PC-9 (cell line): ENCODE measurements at regions not wholly inside any gene's neighbourhood (a gene's known extent, or its start where the extent isn't known, plus 50 kb on each side); places are given as distances from the start of the nearest gene placed in this dataset.
A peak's percentile ranks its signal among the peaks of the same experiment; 100 is the strongest.
"Not testable (repeated sequence)": the region's sequence is repeated elsewhere in the genome, so short reads cannot be mapped to it uniquely, and the experiment has no call there.

Source experiments
- BruUV-seq: library from RNA; stranded (reverse); fragments of 400-500 nt; replicated peaks from 2 replicates; lab custom pipeline; 2021; lab: Mats Ljungman, UMichigan
- CTCF ChIA-PET: fragments of 300-600 bp; sonication (Branson Sonifier 250); formaldehyde crosslinking; loops from one replicate; lab custom pipeline; 2022; ENCODE audit warnings: antibody characterized with exemption; lab: Charles Lee
- POLR2A ChIA-PET: fragments of 300-600 bp; sonication (Branson Sonifier 250); formaldehyde crosslinking; loops from one replicate; lab custom pipeline; 2022; ENCODE audit warnings: antibody characterized with exemption; ENCODE audit not compliant: unreplicated experiment; lab: Charles Lee
- DNase-seq, 2 experiments: peaks; one replicate each; pipeline versions ENCODE4 v3.0.0 to v3.0.0-alpha.2; 2015 to 2022; ENCODE audit warnings: mixed read lengths in 1 of 2
- H2AFZ ChIP-seq: fragments of 200-600 bp; sonication (generic); 2 replicates; pipeline ENCODE4 v1.8.1; 2017; ENCODE audit warnings: antibody characterized with exemption
- H3F3A ChIP-seq: fragments of 200-600 bp; sonication (generic); 2 replicates; pipeline ENCODE4 v1.8.1; 2017; ENCODE audit warnings: antibody characterized with exemption, mild to moderate bottlenecking, low read depth; ENCODE audit not compliant: insufficient read depth
- H3K27ac ChIP-seq: fragments of 200-600 bp; sonication (generic); 2 replicates; pipeline ENCODE4 v1.6.1; 2016; ENCODE audit warnings: mixed run types
- H3K27me3 ChIP-seq: fragments of 200-600 bp; sonication (generic); 2 replicates; pipeline ENCODE4 v1.6.1; 2016; ENCODE audit warnings: low read depth, mixed run types; ENCODE audit not compliant: insufficient read depth
- H3K36me3 ChIP-seq: fragments of 200-600 bp; sonication (generic); 2 replicates; pipeline ENCODE4 v1.6.1; 2016; ENCODE audit warnings: low read depth, mixed run types
- H3K4me1 ChIP-seq: fragments of 200-600 bp; sonication (generic); replicated peaks from 2 replicates; pipeline ENCODE4 v1.6.1; 2016; ENCODE audit warnings: mixed run types; ENCODE audit not compliant: insufficient read depth
- H3K4me2 ChIP-seq: fragments of 200-600 bp; sonication (generic); 2 replicates; pipeline ENCODE4 v1.6.1; 2017; ENCODE audit warnings: mixed run types
- H3K4me3 ChIP-seq: fragments of 200-600 bp; sonication (generic); 2 replicates; pipeline ENCODE4 v1.6.1; 2016; ENCODE audit warnings: mixed run types
- H3K79me2 ChIP-seq: fragments of 200-600 bp; sonication (generic); 2 replicates; pipeline ENCODE4 v1.6.1; 2017; ENCODE audit warnings: low read depth, mixed run types
- H3K9me2 ChIP-seq: fragments of 200-600 bp; sonication (generic); 2 replicates; pipeline ENCODE4 v1.8.1; 2017; ENCODE audit warnings: mild to moderate bottlenecking; ENCODE audit not compliant: insufficient read depth
- H3K9me3 ChIP-seq: fragments of 200-600 bp; sonication (generic); 2 replicates; pipeline ENCODE4 v1.8.1; 2016; ENCODE audit warnings: low read depth; ENCODE audit not compliant: insufficient read depth
- H4K20me1 ChIP-seq: fragments of 200-600 bp; sonication (generic); 2 replicates; pipeline ENCODE4 v1.8.1; 2017; ENCODE audit not compliant: insufficient read depth
- intact Hi-C: fragments of 100-400 bp; cut with micrococcal nuclease; formaldehyde crosslinking; loops from one replicate; pipeline ENCODE4 v1.10.0; 2022; ENCODE audit not compliant: unreplicated experiment

DNA sequence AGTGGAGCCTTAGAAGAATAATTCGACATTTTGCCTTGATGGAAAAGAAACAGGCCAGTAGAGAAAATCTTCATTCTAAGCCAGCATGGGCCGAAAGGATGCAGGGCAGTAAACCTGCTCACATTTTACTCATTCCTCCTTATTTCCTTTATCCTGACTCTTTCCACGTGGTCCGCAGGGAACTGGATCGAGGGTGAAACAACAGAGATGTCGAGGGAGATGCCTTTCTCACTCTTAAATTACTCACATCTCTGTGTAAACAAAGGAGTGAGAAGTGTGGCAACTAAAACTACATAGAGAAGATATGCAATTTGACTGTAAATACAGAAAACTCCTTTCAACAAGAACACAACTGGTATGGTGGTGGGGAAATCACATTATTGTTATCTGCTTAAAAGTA is 62.1 kb upstream of the NAPEPLD start:
- H3K9me2 ChIP-seq, H3K4me2 ChIP-seq, H2AFZ ChIP-seq, H3F3A ChIP-seq, intact Hi-C loops, H3K27me3 ChIP-seq, H3K4me1 ChIP-seq, H3K36me3 ChIP-seq, H3K4me3 ChIP-seq, H3K27ac ChIP-seq, POLR2A ChIA-PET, BruUV-seq, CTCF ChIA-PET, H4K20me1 ChIP-seq, H3K79me2 ChIP-seq, H3K9me3 ChIP-seq, DNase-seq: not testable (repeated sequence)

DNA sequence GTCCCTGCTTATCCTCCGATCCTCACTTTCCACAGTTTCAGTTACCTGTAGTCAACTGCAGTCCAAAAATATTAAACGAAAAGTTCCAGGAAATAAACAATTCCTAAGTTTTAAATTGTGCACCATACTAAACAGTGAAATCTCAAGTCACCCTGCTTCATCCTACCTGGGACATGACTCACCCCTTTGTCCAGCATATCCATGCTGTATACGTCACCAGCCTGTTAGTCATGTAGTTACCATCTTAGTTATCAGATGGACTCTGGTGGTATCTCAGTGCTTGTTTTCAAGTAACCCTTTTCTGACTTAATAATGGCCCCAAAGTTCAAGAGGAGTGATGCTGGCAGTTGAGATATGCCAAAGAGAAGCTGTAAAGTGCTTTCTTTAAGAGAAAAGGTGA is 50.3 kb upstream of the NAPEPLD start:
- intact Hi-C loops, H3K4me1 ChIP-seq, H3K27me3 ChIP-seq, H3K9me3 ChIP-seq, H3K9me2 ChIP-seq, H2AFZ ChIP-seq, H3K36me3 ChIP-seq, POLR2A ChIA-PET, BruUV-seq, H3K4me3 ChIP-seq, H4K20me1 ChIP-seq, H3K79me2 ChIP-seq, CTCF ChIA-PET, H3K27ac ChIP-seq, H3F3A ChIP-seq: not testable (repeated sequence)
- DNase-seq: peak; percentile 32 to 61
- H3K4me2 ChIP-seq: peak overlapping the region; percentile 40
